GM21526 (cell line): ENCODE measurements at regions not wholly inside any gene's neighbourhood (a gene's known extent, or its start where the extent isn't known, plus 50 kb on each side); places are given as distances from the start of the nearest gene placed in this dataset.

ENCODE experiments used
- ATAC-seq: cut with Tn5 transposase; IDR thresholded peaks from one replicate; pipeline ENCODE4 v1.9.1; 2021; ENCODE audit warnings: moderate library complexity; ENCODE audit not compliant: unreplicated experiment, low FRiP score

GRCh38 chr10:85508159-85508558 lies 858.4 kb downstream of the GRID1 start:
- ATAC-seq = no peak

- no peak for ATAC-seq
Measured at GRCh38 chr10:85510682-85511081, 855.9 kb downstream of the GRID1 start.

DNA sequence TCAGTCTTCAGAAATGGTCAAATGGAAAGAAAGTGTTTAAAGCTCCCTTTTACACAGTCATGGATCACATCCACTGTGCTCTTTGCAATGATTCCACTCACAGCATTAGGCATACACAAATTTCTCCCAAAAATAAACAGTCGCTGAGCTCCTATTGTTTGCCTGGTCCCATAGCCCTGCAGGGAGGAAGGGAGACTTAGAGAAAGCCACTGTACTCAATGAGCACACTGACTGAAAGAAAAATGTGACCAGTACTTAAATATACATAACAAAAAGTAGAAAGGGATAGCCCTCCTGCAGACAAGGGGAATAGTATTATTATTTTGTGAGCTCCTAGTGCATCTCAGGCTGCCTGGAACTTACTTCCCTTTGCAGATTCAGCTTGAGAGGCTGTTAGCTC lies 853.2 kb downstream of the GRID1 start:
- ATAC-seq = no peak

- ATAC-seq = no peak
Measured at GRCh38 chr10:85515316-85515715, 851.3 kb downstream of the GRID1 start.

DNA sequence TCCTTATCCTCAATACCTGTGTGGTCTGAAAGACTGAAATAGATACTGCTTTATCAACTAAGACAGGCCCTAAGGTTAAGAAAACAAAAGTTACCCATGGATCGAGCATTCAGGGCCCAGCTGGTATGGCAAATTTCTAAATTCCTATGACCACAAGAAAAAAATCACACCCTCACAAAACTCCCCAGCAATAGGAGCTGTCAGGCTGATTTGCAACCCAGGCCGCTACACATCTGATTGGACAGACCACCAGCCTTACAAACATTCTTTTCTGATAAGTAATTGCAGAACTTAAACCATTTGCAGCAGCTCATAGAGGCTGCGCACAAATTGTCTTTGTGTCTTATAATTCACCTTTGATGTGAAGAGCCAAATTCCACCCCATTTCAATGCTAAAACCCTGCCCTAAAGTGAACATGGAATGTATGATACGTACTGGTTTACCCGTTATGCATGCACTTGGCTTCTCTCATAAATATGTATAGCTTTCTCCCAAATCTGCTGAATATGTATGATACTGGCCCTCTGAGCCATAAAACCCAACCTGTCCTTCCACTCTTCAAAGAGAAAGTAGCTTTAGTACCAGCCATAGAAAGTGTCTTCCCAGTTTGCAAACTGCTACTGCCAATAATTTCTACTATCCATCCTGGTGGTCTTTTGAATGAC lies 842.5 kb downstream of the GRID1 start:
- no peak for ATAC-seq

DNA sequence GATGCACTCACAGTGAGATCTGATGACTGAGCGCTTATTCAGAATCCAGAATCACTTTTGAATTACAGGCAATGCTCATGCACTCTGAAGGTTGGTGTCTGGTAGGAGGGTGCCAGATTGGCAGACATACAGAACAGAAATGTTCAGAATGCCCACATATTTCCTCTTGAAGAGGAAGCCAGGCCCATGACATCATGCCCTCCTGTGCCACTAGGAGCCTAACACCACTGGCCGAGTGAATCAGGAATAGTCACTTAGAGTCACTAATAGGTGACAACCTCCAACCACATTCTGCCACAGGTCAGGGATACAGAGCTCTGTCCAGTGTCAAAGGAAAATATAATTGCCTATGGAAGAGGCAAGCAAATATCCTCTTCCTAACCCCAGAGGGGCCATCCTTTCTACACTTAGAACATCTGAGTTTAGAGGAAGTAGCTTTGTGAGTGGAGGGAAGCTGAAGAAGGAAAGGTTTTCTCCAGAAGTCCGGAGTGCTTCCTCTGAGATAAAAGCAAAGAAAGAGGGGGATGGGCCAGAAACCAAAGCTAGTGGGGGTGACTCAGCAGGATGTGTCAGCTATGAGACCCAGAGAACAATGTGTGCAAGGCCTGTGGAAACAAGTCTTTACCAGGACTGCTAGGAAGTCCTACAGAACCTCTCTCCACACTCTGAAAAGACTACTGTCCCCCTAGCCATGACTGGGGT lies 838.8 kb downstream of the GRID1 start:
- ATAC-seq = no peak

DNA sequence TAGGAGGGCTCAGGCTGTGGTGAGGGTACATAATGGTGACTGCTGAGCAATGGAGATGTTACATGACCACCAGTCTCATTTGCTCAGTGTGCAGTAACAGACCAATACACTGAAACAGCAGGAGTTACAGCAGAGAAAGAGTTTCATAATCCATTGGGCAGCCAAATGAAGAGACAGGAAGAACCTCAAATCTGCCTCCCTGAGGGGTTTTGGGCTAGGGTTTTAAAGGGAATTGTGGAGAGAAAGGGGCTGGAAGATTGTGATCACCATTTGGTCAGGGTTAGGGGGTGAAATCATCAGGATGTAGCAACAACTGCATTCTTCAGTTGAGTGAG lies 838.3 kb downstream of the GRID1 start:
- no peak for ATAC-seq

- ATAC-seq = no peak
Measured at GRCh38 chr10:85531706-85532105, 834.9 kb downstream of the GRID1 start.

GRCh38 chr10:85532773-85533172 lies 833.8 kb downstream of the GRID1 start:
- no peak for ATAC-seq

DNA sequence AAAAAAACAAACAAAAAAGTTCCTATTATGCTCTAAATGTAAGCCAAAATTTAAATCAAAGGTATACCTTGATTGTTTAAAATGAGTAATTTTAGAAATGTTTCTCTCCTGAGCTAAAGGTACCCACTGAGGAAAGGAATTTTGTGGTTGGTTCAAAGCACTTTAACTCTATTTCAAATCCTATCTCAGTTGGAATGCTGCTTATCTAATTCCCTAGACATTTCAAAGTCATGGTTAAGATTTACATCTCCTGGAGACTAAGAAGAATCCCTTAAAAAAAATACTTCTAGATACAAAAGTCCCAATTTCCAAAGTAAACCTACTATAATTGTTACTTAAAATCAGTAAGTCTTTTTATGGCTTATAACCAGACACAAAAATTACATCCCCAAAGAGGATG lies 830.7 kb downstream of the GRID1 start:
- no peak for ATAC-seq

DNA sequence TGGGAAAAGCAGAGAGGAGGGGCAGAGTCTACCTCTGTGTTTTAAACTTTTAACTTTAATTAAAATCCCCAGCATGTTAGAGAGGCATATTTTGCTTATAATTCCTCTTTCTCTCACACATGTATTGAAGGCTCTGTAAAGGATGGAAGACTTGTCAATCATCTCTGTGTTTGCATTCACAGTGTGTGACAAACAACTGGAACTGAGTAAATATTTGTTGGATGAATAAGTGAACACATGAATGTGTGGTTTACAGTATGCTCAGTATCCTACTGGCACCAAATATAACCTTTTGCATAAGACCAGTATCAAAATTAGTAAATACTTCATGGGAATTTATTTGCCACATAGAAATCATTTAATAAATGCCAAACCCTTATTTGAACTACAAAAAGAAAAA lies 829.0 kb downstream of the GRID1 start:
- ATAC-seq = no peak

DNA sequence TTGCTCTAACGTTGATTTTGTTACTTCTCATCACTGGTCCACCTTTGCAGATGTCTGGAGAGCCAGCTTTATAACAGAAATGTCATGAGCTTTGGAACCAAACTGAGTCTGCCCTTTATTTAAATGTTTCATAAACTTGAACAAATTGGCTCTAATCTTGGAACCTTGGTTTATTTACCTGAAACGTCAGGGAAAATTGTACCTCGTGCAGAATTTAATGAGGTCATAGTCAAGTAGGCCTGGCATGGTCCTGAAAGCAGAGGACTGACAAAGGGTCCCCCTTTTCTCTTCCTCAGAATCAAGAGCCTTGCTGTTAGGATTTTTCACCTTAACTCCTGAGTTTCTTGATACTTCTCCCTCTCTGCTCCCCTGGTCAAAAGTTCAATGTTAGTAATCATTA lies 828.0 kb downstream of the GRID1 start:
- no peak for ATAC-seq

DNA sequence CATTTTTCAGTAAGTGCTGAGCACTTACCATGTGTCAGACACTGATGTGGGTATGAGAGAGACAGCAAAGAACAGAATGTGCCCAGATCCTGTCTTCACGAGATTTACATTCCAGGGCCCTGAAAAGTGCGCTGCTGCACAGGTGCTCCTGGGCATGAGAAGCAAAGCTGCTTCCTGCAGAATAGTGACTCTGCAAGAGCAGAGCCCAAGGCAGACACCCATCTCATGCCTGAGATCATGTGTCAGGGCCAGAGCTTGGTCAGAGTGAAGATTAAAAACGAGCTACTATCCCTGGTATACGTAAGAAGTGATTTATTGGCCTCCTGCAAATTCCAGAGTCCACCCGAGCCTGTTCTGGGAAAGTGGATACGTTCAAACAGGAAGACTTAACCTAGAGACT lies 824.4 kb downstream of the GRID1 start:
- ATAC-seq = no peak

DNA sequence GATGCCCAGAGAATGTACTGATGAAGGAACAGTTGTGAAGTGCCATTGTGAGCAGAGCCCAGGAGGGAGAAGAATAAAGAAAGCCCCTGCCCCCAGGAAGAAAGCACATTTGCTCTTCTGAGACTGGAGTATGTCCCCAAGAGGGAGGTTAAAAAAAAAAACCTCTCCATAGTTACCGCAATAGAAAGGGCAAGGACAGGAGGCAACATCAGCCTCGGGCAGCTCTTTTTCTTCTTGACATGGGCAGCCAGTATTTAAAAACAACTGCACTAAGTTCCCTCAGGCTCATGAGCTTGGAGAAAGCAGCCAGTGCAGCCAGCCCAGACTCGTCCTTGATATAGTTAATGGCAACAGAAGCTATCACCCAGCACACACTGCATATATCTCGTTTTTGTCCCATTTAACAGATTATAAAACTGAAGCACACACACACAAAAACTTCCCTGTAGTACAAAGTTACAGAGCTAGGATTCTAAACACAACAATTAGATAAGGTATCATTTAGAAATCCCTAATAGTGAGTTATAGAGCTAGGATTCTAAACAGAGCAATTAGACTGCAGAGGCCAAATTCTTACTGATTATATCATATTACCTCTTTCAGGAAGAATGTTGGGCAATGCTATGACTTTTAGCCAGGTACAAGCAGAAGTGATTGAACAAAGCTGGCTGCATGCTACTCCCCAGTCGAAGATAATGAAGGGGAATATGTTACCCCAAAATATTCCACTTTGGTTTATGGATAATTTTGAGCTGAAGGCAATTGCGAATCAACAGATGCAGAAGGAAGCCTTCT lies 823.5 kb downstream of the GRID1 start:
- ATAC-seq = no peak

DNA sequence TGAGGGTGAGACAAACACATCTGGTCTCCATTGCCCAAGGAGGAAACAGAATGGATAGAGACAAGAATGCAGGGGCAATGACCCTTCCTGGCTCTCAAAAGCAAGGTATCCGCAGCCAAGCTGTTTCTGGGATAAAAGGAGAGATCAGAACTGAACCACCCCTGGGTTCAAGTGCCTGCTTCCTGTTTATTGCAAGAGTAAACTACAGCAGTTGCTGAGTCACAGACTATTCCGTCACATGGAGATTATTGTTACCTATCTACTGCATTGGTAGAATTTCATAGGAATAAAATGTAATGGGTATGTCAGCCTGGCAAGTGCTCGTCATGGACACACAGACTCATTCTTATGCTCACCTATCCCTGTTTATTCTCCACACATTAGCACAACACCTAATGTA lies 821.6 kb downstream of the GRID1 start:
- no peak for ATAC-seq

GRCh38 chr10:85545874-85546273 lies 820.7 kb downstream of the GRID1 start:
- no peak for ATAC-seq

- ATAC-seq = no peak
Measured at GRCh38 chr10:85547460-85548023, 819.1 kb downstream of the GRID1 start.

- ATAC-seq = peak; percentile 86
Measured at GRCh38 chr10:85548034-85548433, 818.6 kb downstream of the GRID1 start.
